ENCODE measurements at regions not wholly inside any gene's neighbourhood (a gene's known extent, or its start where the extent isn't known, plus 50 kb on each side); places are given as distances from the start of the nearest gene placed in this dataset.

DNA sequence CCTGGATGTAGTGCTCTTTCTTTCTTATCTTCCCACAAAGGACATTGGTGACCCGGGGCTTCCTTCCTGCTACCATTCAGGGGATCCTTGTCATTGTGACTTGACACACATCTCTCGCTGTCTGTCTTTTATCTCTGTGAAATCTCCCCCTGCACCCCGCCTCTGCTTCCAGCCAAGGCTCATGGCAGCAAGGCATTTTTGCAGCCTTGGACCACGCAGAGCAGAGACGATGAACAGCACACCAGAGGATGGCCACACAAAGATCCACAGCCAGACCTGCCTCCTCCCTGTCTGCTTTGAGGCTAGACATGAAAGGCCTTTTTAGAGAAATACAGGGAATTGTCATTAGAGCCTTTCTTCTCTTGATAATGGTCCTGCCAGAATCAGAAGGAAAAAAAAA is 549.1 kb downstream of the CDK5RAP2 start:
- no TSS peak for BruUV-seq (replicated peaks)

GRCh38 chr9:120018550-120018949 is 561.4 kb downstream of the CDK5RAP2 start:
- Histone ChIP-seq H3K4me2 (ENCODE audit: low read length) (no peak overlapping the region), H4K20me1 (ENCODE audit: insufficient read depth, low read length) (no peaks in the 10 kb centered on the region), H3K79me2 (ENCODE audit: insufficient read depth, low read depth, low read length) (no peaks in the 10 kb centered on the region), H3K9me2 (ENCODE audit: insufficient read depth, low read length) (no peaks in the 10 kb centered on the region), H3K9me3 (ENCODE audit: low read length) (no peaks in the 10 kb centered on the region), H2AFZ (ENCODE audit: low read length) (no peak overlapping the region), H3K36me3 (ENCODE audit: insufficient read depth, low read length) (no peaks in the 10 kb centered on the region), H3K4me3 (ENCODE audit: low read depth, low read length, poor library complexity, severe bottlenecking) (no peak overlapping the region), H3K4me1 (ENCODE audit: insufficient read depth, low read length, poor library complexity, severe bottlenecking) (no peaks in the 10 kb centered on the region), H3K27ac (ENCODE audit: low read depth, low read length, poor library complexity, severe bottlenecking) (no peak overlapping the region)
- ChIA-PET CTCF (ENCODE audit: unreplicated experiment) (no interaction called here), POLR2A (no interaction called here)
- TF ChIP-seq, protein P1, sequence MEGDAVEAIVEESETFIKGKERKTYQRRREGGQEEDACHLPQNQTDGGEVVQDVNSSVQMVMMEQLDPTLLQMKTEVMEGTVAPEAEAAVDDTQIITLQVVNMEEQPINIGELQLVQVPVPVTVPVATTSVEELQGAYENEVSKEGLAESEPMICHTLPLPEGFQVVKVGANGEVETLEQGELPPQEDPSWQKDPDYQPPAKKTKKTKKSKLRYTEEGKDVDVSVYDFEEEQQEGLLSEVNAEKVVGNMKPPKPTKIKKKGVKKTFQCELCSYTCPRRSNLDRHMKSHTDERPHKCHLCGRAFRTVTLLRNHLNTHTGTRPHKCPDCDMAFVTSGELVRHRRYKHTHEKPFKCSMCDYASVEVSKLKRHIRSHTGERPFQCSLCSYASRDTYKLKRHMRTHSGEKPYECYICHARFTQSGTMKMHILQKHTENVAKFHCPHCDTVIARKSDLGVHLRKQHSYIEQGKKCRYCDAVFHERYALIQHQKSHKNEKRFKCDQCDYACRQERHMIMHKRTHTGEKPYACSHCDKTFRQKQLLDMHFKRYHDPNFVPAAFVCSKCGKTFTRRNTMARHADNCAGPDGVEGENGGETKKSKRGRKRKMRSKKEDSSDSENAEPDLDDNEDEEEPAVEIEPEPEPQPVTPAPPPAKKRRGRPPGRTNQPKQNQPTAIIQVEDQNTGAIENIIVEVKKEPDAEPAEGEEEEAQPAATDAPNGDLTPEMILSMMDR (conservative IDR thresholded peaks at IDR 0.05; ENCODE audit: low read length), result no peak
- TF ChIP-seq EZH2phosphoT487 (IDR thresholded peaks at IDR 0.05; ENCODE audit: borderline replicate concordance, low read depth, low read length), result no peak
- intact Hi-C loops (cut with micrococcal nuclease; ENCODE audit: unreplicated experiment), result no loop called here
- no peak for DNase-seq (ENCODE audit: low spot score)
- BruUV-seq (replicated peaks), result no TSS peak

More for the DNA sequence above, 549.1 kb downstream of the CDK5RAP2 start:
- Histone ChIP-seq H3K4me3 (ENCODE audit: low read depth, low read length, poor library complexity, severe bottlenecking) (no peak overlapping the region), H3K9me2 (ENCODE audit: insufficient read depth, low read length) (no peaks in the 10 kb centered on the region), H3K4me2 (ENCODE audit: low read length) (no peak overlapping the region), H4K20me1 (ENCODE audit: insufficient read depth, low read length) (no peaks in the 10 kb centered on the region), H2AFZ (ENCODE audit: low read length) (no peak overlapping the region), H3K9me3 (ENCODE audit: low read length) (no peaks in the 10 kb centered on the region), H3K36me3 (ENCODE audit: insufficient read depth, low read length) (no peaks in the 10 kb centered on the region), H3K79me2 (ENCODE audit: insufficient read depth, low read depth, low read length) (no peaks in the 10 kb centered on the region), H3K27ac (ENCODE audit: low read depth, low read length, poor library complexity, severe bottlenecking) (no peak overlapping the region), H3K4me1 (ENCODE audit: insufficient read depth, low read length, poor library complexity, severe bottlenecking) (no peaks in the 10 kb centered on the region)
- DNase-seq (ENCODE audit: low spot score), result no peak
- TF ChIP-seq, protein P1 (conservative IDR thresholded peaks at IDR 0.05; ENCODE audit: low read length), result no peak
- no peak for TF ChIP-seq EZH2phosphoT487 (IDR thresholded peaks at IDR 0.05; ENCODE audit: borderline replicate concordance, low read depth, low read length)
- intact Hi-C loops (cut with micrococcal nuclease; ENCODE audit: unreplicated experiment), result no loop called here
- CTCF ChIA-PET (ENCODE audit: unreplicated experiment), result no interaction called here
- POLR2A ChIA-PET, result no interaction called here

- POLR2A ChIA-PET, result no interaction called here
- CTCF ChIA-PET (ENCODE audit: unreplicated experiment), result no interaction called here
- no peaks in the 10 kb centered on the region for H3K9me2 ChIP-seq (ENCODE audit: insufficient read depth, low read length)
- H3K4me1 ChIP-seq (ENCODE audit: insufficient read depth, low read length, poor library complexity, severe bottlenecking), result no peaks in the 10 kb centered on the region
- no peak for DNase-seq (ENCODE audit: low spot score)
- H3K4me3 ChIP-seq (ENCODE audit: low read depth, low read length, poor library complexity, severe bottlenecking), result no peak overlapping the region
- H4K20me1 ChIP-seq (ENCODE audit: insufficient read depth, low read length), result no peaks in the 10 kb centered on the region
- no peak overlapping the region for H3K4me2 ChIP-seq (ENCODE audit: low read length)
- H3K9me3 ChIP-seq (ENCODE audit: low read length), result no peaks in the 10 kb centered on the region
- no TSS peak for BruUV-seq (replicated peaks)
- H3K27ac ChIP-seq (ENCODE audit: low read depth, low read length, poor library complexity, severe bottlenecking), result no peak overlapping the region
- H3K79me2 ChIP-seq (ENCODE audit: insufficient read depth, low read depth, low read length), result no peaks in the 10 kb centered on the region
- no peak overlapping the region for H2AFZ ChIP-seq (ENCODE audit: low read length)
- TF ChIP-seq, protein P1 (conservative IDR thresholded peaks at IDR 0.05; ENCODE audit: low read length), result no peak
- no peak for TF ChIP-seq EZH2phosphoT487 (IDR thresholded peaks at IDR 0.05; ENCODE audit: borderline replicate concordance, low read depth, low read length)
- H3K36me3 ChIP-seq (ENCODE audit: insufficient read depth, low read length), result no peaks in the 10 kb centered on the region
- intact Hi-C loops (cut with micrococcal nuclease; ENCODE audit: unreplicated experiment), result no loop called here
Measured at GRCh38 chr9:120018037-120018436, 561.9 kb downstream of the CDK5RAP2 start.

Data from OCI-LY7 (cell line).